Testis (tissue), 2 donors: ENCODE measurements at regions not wholly inside any gene's neighbourhood (a gene's known extent, or its start where the extent isn't known, plus 50 kb on each side); places are given as distances from the start of the nearest gene placed in this dataset.
"Not testable (repeated sequence)": the region's sequence is repeated elsewhere in the genome, so short reads cannot be mapped to it uniquely, and the experiment has no call there.

Experiments used
- POLR2A ChIP-seq: fragments of 450-650 bp; IDR thresholded peaks from one replicate; pipeline ENCODE4 v1.6.1; 2017; ENCODE audit warnings: antibody characterized with exemption, mild to moderate bottlenecking, moderate library complexity
- TF ChIP-seq, protein P1 (sequence below), 3 experiments: fragments of 450-650 bp in 2 of 3; fragments of 200-600 bp in 1 of 3; sonication (generic) in 1 of 3; IDR thresholded peaks; one replicate each; pipeline ENCODE4 v1.5.1; 2016 to 2019; ENCODE audit warnings: antibody characterized with exemption in 3 of 3, mild to moderate bottlenecking in 2 of 3, moderate library complexity in 1 of 3

DNA sequence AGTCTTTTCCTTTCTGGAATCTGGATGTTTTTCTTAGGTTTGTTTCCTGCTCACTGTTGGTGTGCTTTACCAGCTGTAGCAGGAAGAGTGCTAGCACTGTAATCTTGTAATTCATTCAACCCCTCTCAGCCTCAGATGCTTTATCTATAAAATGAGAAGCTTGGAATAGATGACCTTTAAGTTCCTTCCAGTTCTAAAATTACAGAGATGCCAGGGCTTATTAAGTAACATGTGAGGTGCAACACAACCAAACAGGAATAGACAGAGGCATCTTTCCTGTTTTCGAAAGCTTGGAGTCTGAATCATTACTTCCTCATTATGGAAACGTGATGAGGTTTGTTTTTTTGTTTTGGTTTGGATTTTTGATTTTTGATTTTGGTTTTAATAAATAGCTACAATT is 60.1 kb upstream of the PLGLB1 start:
- TF ChIP-seq POLR2A: not testable (repeated sequence)
- TF ChIP-seq, protein P1, sequence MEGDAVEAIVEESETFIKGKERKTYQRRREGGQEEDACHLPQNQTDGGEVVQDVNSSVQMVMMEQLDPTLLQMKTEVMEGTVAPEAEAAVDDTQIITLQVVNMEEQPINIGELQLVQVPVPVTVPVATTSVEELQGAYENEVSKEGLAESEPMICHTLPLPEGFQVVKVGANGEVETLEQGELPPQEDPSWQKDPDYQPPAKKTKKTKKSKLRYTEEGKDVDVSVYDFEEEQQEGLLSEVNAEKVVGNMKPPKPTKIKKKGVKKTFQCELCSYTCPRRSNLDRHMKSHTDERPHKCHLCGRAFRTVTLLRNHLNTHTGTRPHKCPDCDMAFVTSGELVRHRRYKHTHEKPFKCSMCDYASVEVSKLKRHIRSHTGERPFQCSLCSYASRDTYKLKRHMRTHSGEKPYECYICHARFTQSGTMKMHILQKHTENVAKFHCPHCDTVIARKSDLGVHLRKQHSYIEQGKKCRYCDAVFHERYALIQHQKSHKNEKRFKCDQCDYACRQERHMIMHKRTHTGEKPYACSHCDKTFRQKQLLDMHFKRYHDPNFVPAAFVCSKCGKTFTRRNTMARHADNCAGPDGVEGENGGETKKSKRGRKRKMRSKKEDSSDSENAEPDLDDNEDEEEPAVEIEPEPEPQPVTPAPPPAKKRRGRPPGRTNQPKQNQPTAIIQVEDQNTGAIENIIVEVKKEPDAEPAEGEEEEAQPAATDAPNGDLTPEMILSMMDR (IDR thresholded peaks at IDR 0.05): not testable (repeated sequence)
